ENCODE measurements at regions not wholly inside any gene's neighbourhood (a gene's known extent, or its start where the extent isn't known, plus 50 kb on each side); places are given as distances from the start of the nearest gene placed in this dataset.

DNA sequence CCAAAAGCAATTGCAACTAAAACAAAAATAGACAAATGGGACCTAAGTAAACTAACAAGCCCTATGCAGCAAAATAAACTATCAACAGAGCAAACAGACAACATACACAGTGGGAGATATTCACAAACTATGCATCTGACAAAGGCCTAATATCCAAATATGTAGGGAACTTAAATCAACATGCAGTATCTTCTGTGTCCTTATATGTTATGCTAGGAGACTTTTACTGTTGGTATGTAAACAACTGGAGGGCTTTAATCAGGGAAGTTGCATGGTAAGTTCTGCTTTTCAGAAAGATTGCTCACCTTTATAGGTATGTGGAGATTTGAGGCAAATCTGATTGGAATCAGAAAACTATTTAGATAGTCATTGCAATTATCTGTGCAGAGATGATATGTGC is 461.2 kb upstream of the RIOK2 start:
- no peak for TF ChIP-seq ELF4 (IDR thresholded peaks at IDR 0.05)
- no peak for TF ChIP-seq BHLHE40 (IDR thresholded peaks at IDR 0.05; ENCODE audit: borderline replicate concordance)
- TF ChIP-seq SP1 (IDR thresholded peaks at IDR 0.05): no peak
- TF ChIP-seq TARDBP (IDR thresholded peaks at IDR 0.05): no peak
- TF ChIP-seq L3MBTL2 (conservative IDR thresholded peaks at IDR 0.05): no peak
